Mammary epithelial cell (primary cell): ENCODE measurements at regions not wholly inside any gene's neighbourhood (a gene's known extent, or its start where the extent isn't known, plus 50 kb on each side); places are given as distances from the start of the nearest gene placed in this dataset.

Source experiments
- EZH2 ChIP-seq: IDR thresholded peaks from 2 replicates; pipeline ENCODE4 v1.6.1; 2012; ENCODE audit warnings: low read length, inconsistent platforms, borderline replicate concordance
- TF ChIP-seq, protein P1 (sequence below), 2 donors: IDR thresholded peaks in 1 of 2; conservative IDR thresholded peaks in 1 of 2; 2 replicates each; pipeline ENCODE4 v1.5.1; 2011 to 2012; ENCODE audit warnings: inconsistent platforms in 2 of 2, low read length in 2 of 2, mild to moderate bottlenecking in 2 of 2, control low read depth in 1 of 2, low read depth in 1 of 2; ENCODE audit not compliant: insufficient read depth in 1 of 2; ENCODE audit errors: extremely low read depth in 1 of 2

DNA sequence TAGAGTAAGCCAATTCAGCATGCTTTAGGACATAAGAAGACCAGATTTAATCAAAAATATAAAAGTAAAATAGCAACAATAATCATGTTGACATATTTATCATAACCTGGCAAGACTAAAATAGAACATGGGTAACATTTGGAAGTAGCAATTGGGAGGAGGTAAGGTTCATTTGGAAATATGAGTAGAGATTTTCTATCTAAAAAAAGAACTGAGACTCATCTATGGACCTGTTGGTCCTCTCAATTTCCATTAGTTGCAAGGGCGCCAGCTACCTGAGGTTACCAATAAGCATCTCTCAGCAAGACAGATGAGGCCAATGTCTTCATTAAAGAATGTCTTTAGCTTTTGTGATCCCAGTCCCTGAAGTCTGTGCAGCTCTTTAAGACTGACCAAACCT lies 196.0 kb downstream of the IRS1 start:
- TF ChIP-seq EZH2 = no peak
- TF ChIP-seq, protein P1, sequence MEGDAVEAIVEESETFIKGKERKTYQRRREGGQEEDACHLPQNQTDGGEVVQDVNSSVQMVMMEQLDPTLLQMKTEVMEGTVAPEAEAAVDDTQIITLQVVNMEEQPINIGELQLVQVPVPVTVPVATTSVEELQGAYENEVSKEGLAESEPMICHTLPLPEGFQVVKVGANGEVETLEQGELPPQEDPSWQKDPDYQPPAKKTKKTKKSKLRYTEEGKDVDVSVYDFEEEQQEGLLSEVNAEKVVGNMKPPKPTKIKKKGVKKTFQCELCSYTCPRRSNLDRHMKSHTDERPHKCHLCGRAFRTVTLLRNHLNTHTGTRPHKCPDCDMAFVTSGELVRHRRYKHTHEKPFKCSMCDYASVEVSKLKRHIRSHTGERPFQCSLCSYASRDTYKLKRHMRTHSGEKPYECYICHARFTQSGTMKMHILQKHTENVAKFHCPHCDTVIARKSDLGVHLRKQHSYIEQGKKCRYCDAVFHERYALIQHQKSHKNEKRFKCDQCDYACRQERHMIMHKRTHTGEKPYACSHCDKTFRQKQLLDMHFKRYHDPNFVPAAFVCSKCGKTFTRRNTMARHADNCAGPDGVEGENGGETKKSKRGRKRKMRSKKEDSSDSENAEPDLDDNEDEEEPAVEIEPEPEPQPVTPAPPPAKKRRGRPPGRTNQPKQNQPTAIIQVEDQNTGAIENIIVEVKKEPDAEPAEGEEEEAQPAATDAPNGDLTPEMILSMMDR (conservative IDR thresholded peaks at IDR 0.05 in 1 of 2, IDR thresholded peaks at IDR 0.05 in 1 of 2; ENCODE audit: extremely low read depth in 1 of 2, insufficient read depth in 1 of 2, low read depth in 1 of 2, low read length in 2 of 2) = no peak
